Peyer's patch (tissue), 4 donors: ENCODE measurements at regions not wholly inside any gene's neighbourhood (a gene's known extent, or its start where the extent isn't known, plus 50 kb on each side); places are given as distances from the start of the nearest gene placed in this dataset.

Experiments
- CTCF ChIP-seq, 6 experiments: fragments of 450-650 bp in 4 of 6; fragments of 200-600 bp in 2 of 6; sonication (generic) in 1 of 6; IDR thresholded peaks; one replicate each; pipeline ENCODE4 v1.5.1; 2017 to 2019; ENCODE audit warnings: antibody characterized with exemption in 6 of 6, mild to moderate bottlenecking in 3 of 6, moderate library complexity in 1 of 6
- POLR2A ChIP-seq, 2 donors: fragments of 450-650 bp; IDR thresholded peaks; one replicate each; pipeline ENCODE4 v1.5.1; 2017; ENCODE audit warnings: antibody characterized with exemption in 2 of 2, mild to moderate bottlenecking in 2 of 2, moderate library complexity in 2 of 2

- TF ChIP-seq CTCF (IDR thresholded peaks at IDR 0.05): no peak
- no peak for TF ChIP-seq POLR2A (IDR thresholded peaks at IDR 0.05)
Measured at GRCh38 chr3:8183627-8184026, 318.0 kb upstream of the LMCD1 start.
